ENCODE measurements at regions not wholly inside any gene's neighbourhood (a gene's known extent, or its start where the extent isn't known, plus 50 kb on each side); places are given as distances from the start of the nearest gene placed in this dataset.

GRCh38 chr10:29081231-29081630 lies 207.6 kb upstream of the LYZL1 start:
- TF ChIP-seq, protein P1, sequence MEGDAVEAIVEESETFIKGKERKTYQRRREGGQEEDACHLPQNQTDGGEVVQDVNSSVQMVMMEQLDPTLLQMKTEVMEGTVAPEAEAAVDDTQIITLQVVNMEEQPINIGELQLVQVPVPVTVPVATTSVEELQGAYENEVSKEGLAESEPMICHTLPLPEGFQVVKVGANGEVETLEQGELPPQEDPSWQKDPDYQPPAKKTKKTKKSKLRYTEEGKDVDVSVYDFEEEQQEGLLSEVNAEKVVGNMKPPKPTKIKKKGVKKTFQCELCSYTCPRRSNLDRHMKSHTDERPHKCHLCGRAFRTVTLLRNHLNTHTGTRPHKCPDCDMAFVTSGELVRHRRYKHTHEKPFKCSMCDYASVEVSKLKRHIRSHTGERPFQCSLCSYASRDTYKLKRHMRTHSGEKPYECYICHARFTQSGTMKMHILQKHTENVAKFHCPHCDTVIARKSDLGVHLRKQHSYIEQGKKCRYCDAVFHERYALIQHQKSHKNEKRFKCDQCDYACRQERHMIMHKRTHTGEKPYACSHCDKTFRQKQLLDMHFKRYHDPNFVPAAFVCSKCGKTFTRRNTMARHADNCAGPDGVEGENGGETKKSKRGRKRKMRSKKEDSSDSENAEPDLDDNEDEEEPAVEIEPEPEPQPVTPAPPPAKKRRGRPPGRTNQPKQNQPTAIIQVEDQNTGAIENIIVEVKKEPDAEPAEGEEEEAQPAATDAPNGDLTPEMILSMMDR (IDR thresholded peaks at IDR 0.05), result no peak
- TF ChIP-seq POLR2A (IDR thresholded peaks at IDR 0.05; ENCODE audit: low read depth) (no peak), POLR2AphosphoS5 (IDR thresholded peaks at IDR 0.05) (no peak)
